NB4 (cell line): ENCODE measurements at regions not wholly inside any gene's neighbourhood (a gene's known extent, or its start where the extent isn't known, plus 50 kb on each side); places are given as distances from the start of the nearest gene placed in this dataset.

Experiments used
- CTCF ChIP-seq: IDR thresholded peaks from one replicate; pipeline ENCODE4 v1.5.1; 2012; ENCODE audit warnings: low read depth, low read length
- MAX ChIP-seq: IDR thresholded peaks from 2 replicates; pipeline ENCODE4 v1.6.1; 2011; ENCODE audit warnings: low read depth, low read length
- MYC ChIP-seq: IDR thresholded peaks from 2 replicates; pipeline ENCODE4 v1.6.1; 2011; ENCODE audit warnings: low read depth, low read length
- POLR2A ChIP-seq: IDR thresholded peaks from 2 replicates; pipeline ENCODE4 v1.6.1; 2011; ENCODE audit warnings: mild to moderate bottlenecking; ENCODE audit not compliant: insufficient read length; ENCODE audit errors: extremely low read depth

- TF ChIP-seq CTCF (no peak), MAX (no peak), POLR2A (no peak), MYC (no peak)
These were observed 232.0 kb upstream of the ZBED5 start for GRCh38 chr11:11089805-11090204.
